HG03175 (cell line): ENCODE measurements at regions not wholly inside any gene's neighbourhood (a gene's known extent, or its start where the extent isn't known, plus 50 kb on each side); places are given as distances from the start of the nearest gene placed in this dataset.
"Not testable (repeated sequence)": the region's sequence is repeated elsewhere in the genome, so short reads cannot be mapped to it uniquely, and the experiment has no call there.

Experiments used
- ATAC-seq: cut with Tn5 transposase; IDR thresholded peaks from one replicate; pipeline ENCODE4 v1.9.1; 2021; ENCODE audit warnings: mild to moderate bottlenecking, moderate library complexity; ENCODE audit not compliant: unreplicated experiment

- ATAC-seq: not testable (repeated sequence)
Measured at GRCh38 chr6:140649502-140649901, 1275.1 kb upstream of the CITED2 start.

GRCh38 chr6:140647322-140647721 lies 1272.9 kb upstream of the CITED2 start:
- ATAC-seq: not testable (repeated sequence)

- ATAC-seq: no peak
Measured at GRCh38 chr6:140644017-140644416, 1269.6 kb upstream of the CITED2 start.

GRCh38 chr6:140641412-140641811 lies 1267.0 kb upstream of the CITED2 start:
- peak; percentile 87 for ATAC-seq

DNA sequence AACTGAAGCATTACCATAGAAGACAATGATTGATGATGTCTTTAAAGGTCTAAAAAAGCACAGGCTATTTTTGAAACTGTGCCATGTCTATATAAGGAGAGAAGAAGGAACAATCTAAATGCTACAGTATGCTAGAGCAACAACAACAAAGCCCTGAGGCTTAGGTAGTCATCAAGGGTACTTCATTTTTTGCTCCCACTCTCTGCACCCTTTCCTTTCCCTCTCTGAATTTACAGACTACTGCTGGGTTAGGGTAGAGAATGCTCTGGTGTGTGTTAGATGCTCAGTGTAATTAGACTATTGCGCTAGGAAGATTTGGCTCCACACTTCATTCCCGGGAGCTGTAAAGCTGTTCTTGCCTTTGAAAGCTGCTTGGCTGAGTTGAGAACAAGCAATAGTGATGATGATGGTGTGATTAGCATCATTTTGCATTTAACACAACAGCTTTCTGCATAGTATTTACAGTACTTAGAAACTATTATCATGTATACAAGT lies 1262.5 kb upstream of the CITED2 start:
- ATAC-seq: no peak

DNA sequence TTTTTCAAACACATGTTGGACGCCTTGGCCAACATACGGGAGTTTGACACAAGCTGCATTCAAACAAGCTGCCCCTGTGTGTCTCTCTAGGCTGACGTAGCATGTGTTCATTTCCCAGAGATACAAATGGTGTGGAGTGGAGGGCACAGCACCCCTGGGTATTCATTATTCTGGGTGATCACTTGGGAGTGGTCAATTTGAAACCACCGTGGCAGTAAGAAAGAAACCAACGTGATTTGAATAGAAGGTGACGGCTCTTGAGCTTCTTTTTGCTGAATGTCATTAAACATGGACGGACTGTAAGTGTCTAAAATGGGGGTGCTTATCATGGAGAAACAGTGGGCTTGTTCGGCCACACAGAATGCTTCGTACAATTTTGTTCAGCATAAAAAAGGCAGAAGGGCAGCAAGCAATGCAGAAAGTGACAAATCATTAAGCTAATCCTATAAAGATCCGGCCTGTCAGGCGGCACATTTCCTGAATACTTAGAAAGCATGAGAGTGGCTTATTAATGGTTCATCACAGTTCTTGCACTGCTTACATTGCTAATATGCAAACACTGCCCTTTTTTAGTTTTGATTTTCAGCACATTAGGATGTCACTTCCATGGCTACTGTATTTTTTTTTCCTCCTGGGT lies 1261.9 kb upstream of the CITED2 start:
- no peak for ATAC-seq

- ATAC-seq: no peak
Measured at GRCh38 chr6:140627002-140627401, 1252.6 kb upstream of the CITED2 start.

GRCh38 chr6:140623498-140623897 lies 1249.0 kb upstream of the CITED2 start:
- ATAC-seq: no peak

GRCh38 chr6:140620496-140620895 lies 1246.0 kb upstream of the CITED2 start:
- no peak for ATAC-seq

DNA sequence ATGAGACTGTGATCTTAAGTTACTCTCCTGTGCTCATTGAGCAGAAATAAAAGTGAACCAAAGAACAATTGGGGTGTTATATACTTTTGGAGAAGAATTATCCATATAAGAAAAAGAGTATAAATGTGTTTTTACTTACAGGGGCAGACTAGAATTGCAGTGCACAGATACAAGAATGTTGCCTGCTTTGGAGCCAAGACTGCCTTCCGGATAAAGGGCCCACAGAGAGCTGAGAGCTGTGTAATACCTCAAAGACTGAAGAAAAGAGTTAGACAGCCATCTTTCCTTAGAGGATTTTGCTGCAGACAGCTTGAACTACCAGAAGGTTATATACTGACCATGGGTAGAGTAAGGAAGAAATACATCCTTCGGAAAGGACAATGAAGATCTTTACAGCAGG lies 1235.5 kb upstream of the CITED2 start:
- no peak for ATAC-seq

DNA sequence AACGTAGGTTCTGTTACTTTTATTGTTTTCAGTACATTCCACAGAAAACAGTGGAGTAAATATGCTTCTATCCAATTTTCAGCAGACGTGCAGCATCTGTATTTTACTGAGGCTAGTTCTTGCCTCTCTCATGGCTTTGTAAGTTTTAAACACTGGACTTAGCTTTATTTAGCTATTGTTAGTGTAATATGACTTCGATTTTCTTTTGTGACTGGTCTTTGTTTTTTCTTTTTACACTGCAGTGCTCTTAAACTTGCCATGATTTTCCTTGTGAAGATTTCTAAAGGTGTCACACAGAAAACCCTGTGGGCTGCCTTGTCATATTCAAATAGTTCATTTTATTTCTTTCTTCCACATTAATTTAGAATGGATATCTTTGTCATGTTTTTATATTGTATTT lies 1234.9 kb upstream of the CITED2 start:
- ATAC-seq: no peak

- ATAC-seq: no peak
Measured at GRCh38 chr6:140604786-140605185, 1230.3 kb upstream of the CITED2 start.

GRCh38 chr6:140602431-140603248 lies 1228.2 kb upstream of the CITED2 start:
- no peak for ATAC-seq

DNA sequence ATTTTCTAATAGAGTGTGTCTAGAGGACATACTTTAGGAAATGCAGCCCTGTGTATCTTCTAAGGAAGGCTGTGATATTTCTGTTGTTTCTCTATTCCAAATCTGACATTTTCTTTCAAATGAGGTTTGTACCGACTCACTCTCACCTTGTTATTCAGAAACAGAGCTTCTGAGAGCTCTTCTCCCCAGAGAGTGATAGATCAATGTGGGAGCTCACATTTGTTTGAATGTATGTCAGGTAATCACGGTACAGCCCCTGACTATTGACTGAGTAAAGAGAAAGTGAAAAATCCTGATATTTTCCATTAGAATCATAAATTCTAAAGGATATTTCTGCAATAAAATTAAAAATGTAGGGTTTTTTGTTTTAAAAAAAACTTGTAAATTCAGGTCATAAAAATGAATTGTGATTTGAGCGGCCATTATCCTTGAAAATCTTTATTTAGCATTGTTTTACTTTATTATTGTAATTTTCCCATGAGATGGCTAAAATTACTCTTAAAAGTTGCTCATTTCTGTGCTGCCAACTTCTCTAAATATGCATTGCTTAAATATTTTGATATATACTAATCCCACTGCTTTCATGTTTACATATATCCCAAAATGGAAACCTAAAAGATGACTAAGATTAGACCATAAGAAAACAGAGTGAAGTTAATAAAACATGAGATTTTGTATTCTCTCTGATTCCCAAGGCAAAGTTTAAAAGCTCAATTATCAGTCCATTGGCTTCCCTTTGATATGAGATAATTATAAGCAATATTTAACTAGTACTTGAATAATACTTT lies 1226.8 kb upstream of the CITED2 start:
- no peak for ATAC-seq

GRCh38 chr6:140599916-140600315 lies 1225.5 kb upstream of the CITED2 start:
- no peak for ATAC-seq

GRCh38 chr6:140597181-140597580 lies 1222.7 kb upstream of the CITED2 start:
- no peak for ATAC-seq

DNA sequence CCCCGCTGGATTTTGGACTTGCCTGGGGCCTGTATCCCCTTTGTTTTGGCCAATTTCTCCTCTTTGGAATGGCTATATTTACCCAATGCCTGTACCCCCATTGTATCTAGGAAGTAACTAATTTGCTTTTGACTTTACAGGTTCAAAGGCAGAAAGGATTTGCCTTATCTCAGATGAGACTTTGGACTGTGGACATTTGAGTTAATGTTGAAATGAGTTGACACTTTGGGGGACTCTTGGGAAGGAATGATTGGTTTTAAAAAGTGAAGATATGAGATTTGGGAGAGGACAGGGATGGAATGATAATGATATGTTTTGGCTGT lies 1220.3 kb upstream of the CITED2 start:
- no peak for ATAC-seq

DNA sequence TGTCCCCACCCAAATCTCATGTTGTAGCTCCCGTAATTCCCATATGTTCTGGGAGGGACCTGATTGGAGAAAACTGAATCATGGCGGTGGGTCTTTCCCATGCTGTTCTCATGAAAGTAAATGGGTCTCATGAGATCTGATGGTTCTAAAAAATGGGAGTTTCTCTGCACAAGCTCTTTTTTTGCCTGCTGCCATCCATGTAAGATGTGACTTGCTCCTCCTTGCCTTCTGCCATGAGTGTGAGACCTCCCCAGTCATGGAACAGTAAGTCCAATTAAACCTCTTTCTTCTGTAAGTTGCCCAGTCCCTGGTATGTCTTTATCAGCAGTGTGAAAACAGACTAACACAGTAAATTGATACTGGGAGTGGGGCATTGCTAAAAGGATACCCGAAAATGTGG lies 1218.4 kb upstream of the CITED2 start:
- ATAC-seq: no peak

- no peak for ATAC-seq
Measured at GRCh38 chr6:140590641-140591040, 1216.2 kb upstream of the CITED2 start.

- ATAC-seq: peak; percentile 70
Measured at GRCh38 chr6:140586426-140587061, 1212.1 kb upstream of the CITED2 start.

GRCh38 chr6:140581601-140582000 lies 1207.2 kb upstream of the CITED2 start:
- ATAC-seq: no peak
